HG03175 (cell line): ENCODE measurements at regions not wholly inside any gene's neighbourhood (a gene's known extent, or its start where the extent isn't known, plus 50 kb on each side); places are given as distances from the start of the nearest gene placed in this dataset.

Experiments
- ATAC-seq: cut with Tn5 transposase; IDR thresholded peaks from one replicate; pipeline ENCODE4 v1.9.1; 2021; ENCODE audit warnings: mild to moderate bottlenecking, moderate library complexity; ENCODE audit not compliant: unreplicated experiment

DNA sequence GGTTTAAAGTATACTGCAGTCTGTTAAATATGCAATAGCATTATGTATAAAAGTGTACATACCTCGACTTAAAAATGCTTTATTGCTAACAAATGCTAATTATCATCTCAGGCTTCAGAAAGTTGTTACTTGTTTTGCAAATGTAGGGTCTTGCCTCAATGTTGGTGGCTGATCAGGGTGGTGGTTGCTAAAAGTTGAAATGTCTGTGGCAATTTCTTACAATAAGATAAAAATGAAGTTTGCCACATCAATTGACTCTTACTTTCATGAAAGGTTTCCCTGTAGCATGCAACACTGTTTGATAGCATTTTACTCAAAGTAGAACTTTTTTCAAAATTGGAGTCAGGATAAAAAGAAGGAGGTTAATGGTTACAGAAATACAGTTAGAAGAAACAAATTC, 407.7 kb upstream of the OR4E1 start:
- ATAC-seq = no peak

GRCh38 chr14:22079766-22080165, 406.1 kb upstream of the OR4E1 start:
- no peak for ATAC-seq

- no peak for ATAC-seq
Observed at GRCh38 chr14:22073801-22074200, 400.2 kb upstream of the OR4E1 start.

DNA sequence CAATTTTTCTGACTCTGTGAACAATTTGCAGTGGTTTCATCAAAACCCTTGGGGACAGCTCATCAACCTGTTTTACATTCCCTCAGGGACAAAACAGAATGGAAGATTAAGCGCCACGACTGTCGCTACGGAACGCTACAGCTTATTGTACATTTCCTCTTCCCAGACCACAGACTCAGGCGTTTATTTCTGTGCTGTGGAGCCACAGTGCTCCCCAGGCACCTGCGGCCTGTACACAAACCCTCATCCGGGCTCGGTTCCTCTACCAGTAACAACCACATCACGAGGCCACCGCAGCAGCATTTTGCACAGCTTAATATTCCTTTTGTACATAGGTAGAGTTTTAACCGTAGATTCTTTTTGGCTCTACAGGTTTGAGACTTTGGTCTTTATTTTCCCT, 397.4 kb upstream of the OR4E1 start:
- ATAC-seq = peak; percentile 94

GRCh38 chr14:22070119-22070982, 396.7 kb upstream of the OR4E1 start:
- ATAC-seq = peak; percentile 43

DNA sequence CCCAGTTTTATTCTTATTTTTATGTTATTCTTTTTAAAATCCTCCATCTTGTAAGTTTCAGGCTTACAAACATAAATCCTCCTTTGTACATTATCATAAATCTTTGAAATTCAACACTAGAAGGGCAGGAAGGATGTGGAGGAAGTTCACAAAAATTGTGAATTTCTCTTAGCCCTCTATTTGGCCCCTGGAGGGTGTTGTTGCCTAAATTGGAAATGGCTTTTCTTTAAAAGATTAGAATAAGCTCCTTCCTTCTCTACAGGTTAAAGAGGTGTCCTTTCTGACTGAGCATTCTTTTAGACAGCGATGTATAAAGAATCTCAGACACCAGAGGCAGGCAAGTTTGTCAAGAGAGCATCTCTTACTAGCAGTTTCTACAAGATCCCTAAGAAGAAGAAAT, 391.7 kb upstream of the OR4E1 start:
- ATAC-seq = no peak

- ATAC-seq = no peak
Observed at GRCh38 chr14:22059201-22059600, 385.6 kb upstream of the OR4E1 start.

GRCh38 chr14:22052795-22053194, 379.2 kb upstream of the OR4E1 start:
- ATAC-seq = no peak

DNA sequence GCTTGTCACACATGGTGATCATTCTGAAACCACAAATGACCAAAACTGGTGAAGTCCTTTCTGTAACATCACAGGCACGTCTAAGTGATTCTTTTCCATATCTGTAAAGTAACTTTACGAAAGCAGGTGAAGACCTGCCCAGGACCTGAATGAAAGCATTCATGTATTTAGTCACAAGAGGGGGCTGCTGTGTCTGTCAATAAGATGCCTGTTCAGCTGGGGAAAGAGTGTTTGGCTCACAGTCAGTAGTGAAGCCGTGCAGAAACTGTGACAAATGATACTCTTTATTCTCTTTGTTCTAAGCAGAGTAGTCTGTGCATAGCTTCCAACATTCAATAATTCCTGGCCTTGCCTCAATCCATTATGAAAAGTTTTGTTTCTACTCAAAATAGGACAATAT, 373.5 kb upstream of the OR4E1 start:
- peak; percentile 59 for ATAC-seq

DNA sequence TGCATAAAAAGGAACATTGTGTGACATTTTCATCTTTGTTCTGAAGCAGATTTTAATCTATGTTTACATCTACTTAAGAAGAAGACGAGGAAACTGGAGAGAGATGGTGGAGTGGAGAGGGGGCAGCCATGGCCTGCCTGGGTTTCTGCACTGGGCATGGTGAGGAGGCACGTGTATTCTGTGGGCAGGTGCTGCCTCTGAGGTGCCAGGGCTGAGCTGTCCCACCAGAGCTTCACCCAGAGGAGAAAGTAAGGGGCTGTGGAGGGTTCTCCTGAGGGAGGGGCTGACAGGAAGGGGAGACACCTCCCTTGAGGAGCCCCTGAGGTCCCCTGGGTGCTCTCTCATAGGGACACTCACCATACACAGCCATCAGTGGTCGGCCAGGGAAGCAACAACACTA, 372.4 kb upstream of the OR4E1 start:
- ATAC-seq = no peak

DNA sequence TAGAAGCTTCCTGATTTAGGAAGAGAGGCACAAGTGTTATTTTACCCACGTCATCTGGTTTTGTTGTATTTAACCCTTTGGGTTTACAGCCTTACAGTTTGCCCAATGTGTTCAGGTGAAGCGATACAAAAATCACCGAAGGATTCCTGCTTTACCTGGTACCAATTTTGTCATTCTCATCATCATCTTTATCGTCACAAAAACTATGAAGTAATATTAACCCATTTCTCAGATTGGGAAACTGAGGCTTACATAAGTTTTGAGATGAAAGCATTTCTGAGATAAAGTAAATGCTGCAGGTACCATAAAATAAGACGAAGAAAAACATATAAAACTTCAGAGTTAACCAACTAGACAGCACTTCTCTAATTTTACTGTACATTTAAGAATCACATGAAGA, 370.6 kb upstream of the OR4E1 start:
- no peak for ATAC-seq

DNA sequence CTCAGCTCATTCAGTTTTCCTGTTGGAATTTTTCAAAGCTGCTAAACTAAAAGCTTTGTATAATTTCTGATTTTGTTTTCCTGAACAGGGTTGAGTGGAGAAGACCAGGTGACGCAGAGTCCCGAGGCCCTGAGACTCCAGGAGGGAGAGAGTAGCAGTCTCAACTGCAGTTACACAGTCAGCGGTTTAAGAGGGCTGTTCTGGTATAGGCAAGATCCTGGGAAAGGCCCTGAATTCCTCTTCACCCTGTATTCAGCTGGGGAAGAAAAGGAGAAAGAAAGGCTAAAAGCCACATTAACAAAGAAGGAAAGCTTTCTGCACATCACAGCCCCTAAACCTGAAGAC, 367.1 kb upstream of the OR4E1 start:
- no peak for ATAC-seq

- ATAC-seq = no peak
Observed at GRCh38 chr14:22039938-22040780, 366.5 kb upstream of the OR4E1 start.

DNA sequence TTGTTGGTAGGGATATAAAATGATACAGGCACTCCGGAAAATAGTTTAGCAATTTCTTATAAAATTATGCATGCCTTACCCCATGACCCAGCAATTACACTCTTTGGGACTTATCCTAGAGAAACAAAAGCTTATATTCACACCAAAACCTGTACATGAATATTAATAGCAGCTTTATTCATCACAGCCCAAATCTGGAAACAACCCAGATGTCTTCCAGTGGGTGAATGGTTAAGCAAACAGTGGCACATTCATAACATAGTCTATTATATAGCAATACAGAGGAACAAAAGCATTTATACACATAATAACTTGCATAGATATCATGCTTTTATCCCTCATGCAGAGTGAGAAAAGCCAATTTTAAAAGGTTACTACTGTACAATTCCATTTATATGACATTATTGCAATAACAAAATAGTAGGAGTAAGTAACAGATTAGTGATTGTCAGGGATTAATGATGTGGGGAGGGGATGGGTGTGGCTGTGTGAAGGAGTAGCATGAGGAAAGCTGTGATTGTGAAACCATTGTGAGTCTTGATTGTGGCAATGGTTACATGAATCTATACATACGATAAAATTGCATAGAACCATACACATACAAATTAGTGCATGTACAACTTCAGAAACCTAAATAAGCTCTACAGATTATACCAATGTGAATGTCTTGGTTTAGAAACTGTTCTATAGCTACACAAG, 363.1 kb upstream of the OR4E1 start:
- ATAC-seq = no peak

- no peak for ATAC-seq
Observed at GRCh38 chr14:22026527-22026926, 352.9 kb upstream of the OR4E1 start.

- ATAC-seq = no peak
Observed at GRCh38 chr14:22025879-22026278, 352.3 kb upstream of the OR4E1 start.

- no peak for ATAC-seq
Observed at GRCh38 chr14:22024137-22024536, 350.5 kb upstream of the OR4E1 start.

DNA sequence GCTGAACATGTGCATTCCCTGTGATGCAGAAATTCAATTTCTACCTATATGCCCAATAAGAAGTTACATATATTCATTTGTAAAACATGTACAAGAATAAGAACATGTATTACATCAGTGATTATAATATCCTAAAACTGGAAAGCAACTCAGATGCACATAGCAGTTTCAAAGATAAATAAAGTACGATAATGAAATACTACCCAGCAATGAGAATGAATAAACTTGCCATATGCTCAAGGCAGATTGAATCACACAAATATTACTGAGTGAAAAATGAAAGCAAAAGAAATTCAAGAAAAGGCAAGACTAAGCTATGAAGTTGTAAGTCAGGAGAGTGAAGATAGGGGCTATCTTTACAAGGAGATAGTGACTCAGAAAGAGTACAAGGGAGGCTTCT, 345.3 kb upstream of the OR4E1 start:
- no peak for ATAC-seq

DNA sequence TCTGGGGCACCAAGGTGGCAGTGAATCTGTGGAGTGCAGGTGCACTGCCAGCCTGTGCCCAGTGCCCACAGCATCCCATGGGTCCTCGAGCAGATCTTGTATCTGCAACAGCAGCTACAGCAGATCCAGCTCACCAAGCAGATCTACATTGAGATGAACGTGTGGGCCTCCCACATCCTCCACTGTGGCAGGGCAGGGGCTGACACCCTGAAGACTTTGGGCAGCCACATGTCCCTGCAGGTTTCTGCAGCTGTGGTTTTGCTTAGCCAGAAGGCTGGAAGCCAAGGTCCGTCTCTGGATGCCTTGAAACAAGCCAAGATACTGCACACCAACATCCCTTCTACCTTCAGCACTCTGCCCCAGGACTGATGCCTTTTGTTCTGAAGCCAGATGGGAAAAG, 338.8 kb upstream of the OR4E1 start:
- no peak for ATAC-seq

GRCh38 chr14:22011253-22011642, 337.6 kb upstream of the OR4E1 start:
- ATAC-seq = no peak

GRCh38 chr14:22010545-22011252, 337.1 kb upstream of the OR4E1 start:
- ATAC-seq = no peak
